ENCODE measurements at regions not wholly inside any gene's neighbourhood (a gene's known extent, or its start where the extent isn't known, plus 50 kb on each side); places are given as distances from the start of the nearest gene placed in this dataset.

GRCh38 chrX:39820938-39821708 is 276.6 kb downstream of the BCOR start:
- no peak for DNase-seq (ENCODE audit: low read depth)
- TF ChIP-seq CTCF (conservative IDR thresholded peaks at IDR 0.05; ENCODE audit: low read depth, low read length), result no peak
- peak overlapping the region; percentile 29 for H3K4me3 ChIP-seq (ENCODE audit: low read length)

- DNase-seq (ENCODE audit: low read depth), result no peak
- TF ChIP-seq CTCF (conservative IDR thresholded peaks at IDR 0.05; ENCODE audit: low read depth, low read length), result no peak
- H3K4me3 ChIP-seq (ENCODE audit: low read length), result peak overlapping the region; percentile 29
These were observed 276.1 kb downstream of the BCOR start for GRCh38 chrX:39821709-39822095.

GRCh38 chrX:39822133-39822748 is 275.5 kb downstream of the BCOR start:
- no peak for DNase-seq (ENCODE audit: low read depth)
- H3K4me3 ChIP-seq (ENCODE audit: low read length), result no peak overlapping the region
- TF ChIP-seq CTCF (conservative IDR thresholded peaks at IDR 0.05; ENCODE audit: low read depth, low read length), result no peak

- TF ChIP-seq CTCF (conservative IDR thresholded peaks at IDR 0.05; ENCODE audit: low read depth, low read length), result no peak
- no peak for DNase-seq (ENCODE audit: low read depth)
- no peak overlapping the region for H3K4me3 ChIP-seq (ENCODE audit: low read length)
These were observed 274.3 kb downstream of the BCOR start for GRCh38 chrX:39823424-39823823.

- TF ChIP-seq CTCF (conservative IDR thresholded peaks at IDR 0.05; ENCODE audit: low read depth, low read length), result no peak
- H3K4me3 ChIP-seq (ENCODE audit: low read length), result no peak overlapping the region
These were observed 273.9 kb downstream of the BCOR start for GRCh38 chrX:39823854-39824253.

GRCh38 chrX:39826813-39827543 is 270.8 kb downstream of the BCOR start:
- no peak for DNase-seq (ENCODE audit: low read depth)
- H3K4me3 ChIP-seq (ENCODE audit: low read length), result no peak overlapping the region
- no peak for TF ChIP-seq CTCF (conservative IDR thresholded peaks at IDR 0.05; ENCODE audit: low read depth, low read length)

More at GRCh38 chrX:39823854-39824253, 273.9 kb downstream of the BCOR start:
- DNase-seq (ENCODE audit: low read depth), result no peak
